ENCODE measurements at regions not wholly inside any gene's neighbourhood (a gene's known extent, or its start where the extent isn't known, plus 50 kb on each side); places are given as distances from the start of the nearest gene placed in this dataset.
"Not testable (repeated sequence)": the region's sequence is repeated elsewhere in the genome, so short reads cannot be mapped to it uniquely, and the experiment has no call there.

DNA sequence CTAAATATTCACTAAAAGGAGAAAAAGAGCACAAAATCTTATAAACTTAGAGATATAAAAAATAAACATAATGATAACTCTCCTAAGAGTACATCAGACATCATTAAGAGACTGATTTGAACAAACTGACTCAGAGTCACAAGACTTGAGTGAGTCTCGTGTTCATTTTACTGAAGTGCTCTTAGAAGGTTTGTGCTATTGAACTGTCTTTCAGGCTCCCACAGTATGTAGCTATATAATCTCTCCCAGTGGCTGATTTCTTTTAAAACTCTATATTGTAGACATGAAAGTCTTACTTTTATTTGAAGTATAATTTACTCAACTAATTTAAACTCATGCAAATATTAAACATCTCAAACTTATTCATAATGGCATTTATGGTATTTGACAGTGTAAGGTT lies 456.0 kb upstream of the FAM174A start:
- TF ChIP-seq, protein P1, sequence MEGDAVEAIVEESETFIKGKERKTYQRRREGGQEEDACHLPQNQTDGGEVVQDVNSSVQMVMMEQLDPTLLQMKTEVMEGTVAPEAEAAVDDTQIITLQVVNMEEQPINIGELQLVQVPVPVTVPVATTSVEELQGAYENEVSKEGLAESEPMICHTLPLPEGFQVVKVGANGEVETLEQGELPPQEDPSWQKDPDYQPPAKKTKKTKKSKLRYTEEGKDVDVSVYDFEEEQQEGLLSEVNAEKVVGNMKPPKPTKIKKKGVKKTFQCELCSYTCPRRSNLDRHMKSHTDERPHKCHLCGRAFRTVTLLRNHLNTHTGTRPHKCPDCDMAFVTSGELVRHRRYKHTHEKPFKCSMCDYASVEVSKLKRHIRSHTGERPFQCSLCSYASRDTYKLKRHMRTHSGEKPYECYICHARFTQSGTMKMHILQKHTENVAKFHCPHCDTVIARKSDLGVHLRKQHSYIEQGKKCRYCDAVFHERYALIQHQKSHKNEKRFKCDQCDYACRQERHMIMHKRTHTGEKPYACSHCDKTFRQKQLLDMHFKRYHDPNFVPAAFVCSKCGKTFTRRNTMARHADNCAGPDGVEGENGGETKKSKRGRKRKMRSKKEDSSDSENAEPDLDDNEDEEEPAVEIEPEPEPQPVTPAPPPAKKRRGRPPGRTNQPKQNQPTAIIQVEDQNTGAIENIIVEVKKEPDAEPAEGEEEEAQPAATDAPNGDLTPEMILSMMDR (IDR thresholded peaks at IDR 0.05 in 2 of 3, conservative IDR thresholded peaks at IDR 0.05 in 1 of 3; ENCODE audit: borderline replicate concordance in 1 of 3, insufficient read depth in 1 of 3, low read depth in 2 of 3, low read length in 2 of 3) = not testable (repeated sequence)
- TF ChIP-seq CEBPB (IDR thresholded peaks at IDR 0.05; ENCODE audit: low read depth); SP1 (IDR thresholded peaks at IDR 0.05; ENCODE audit: low read depth); POLR2AphosphoS5 (IDR thresholded peaks at IDR 0.05; ENCODE audit: low read depth, low read length); POLR2A (IDR thresholded peaks at IDR 0.05; ENCODE audit: borderline replicate concordance, extremely low read depth, insufficient read depth, insufficient read length): not testable (repeated sequence)
